HuH-7.5 (cell line): ENCODE measurements at regions not wholly inside any gene's neighbourhood (a gene's known extent, or its start where the extent isn't known, plus 50 kb on each side); places are given as distances from the start of the nearest gene placed in this dataset.
"Not testable (repeated sequence)": the region's sequence is repeated elsewhere in the genome, so short reads cannot be mapped to it uniquely, and the experiment has no call there.

Source experiments
- DNase-seq: peaks from one replicate; pipeline ENCODE4 v3.0.0; 2011; ENCODE audit warnings: low spot score

DNA sequence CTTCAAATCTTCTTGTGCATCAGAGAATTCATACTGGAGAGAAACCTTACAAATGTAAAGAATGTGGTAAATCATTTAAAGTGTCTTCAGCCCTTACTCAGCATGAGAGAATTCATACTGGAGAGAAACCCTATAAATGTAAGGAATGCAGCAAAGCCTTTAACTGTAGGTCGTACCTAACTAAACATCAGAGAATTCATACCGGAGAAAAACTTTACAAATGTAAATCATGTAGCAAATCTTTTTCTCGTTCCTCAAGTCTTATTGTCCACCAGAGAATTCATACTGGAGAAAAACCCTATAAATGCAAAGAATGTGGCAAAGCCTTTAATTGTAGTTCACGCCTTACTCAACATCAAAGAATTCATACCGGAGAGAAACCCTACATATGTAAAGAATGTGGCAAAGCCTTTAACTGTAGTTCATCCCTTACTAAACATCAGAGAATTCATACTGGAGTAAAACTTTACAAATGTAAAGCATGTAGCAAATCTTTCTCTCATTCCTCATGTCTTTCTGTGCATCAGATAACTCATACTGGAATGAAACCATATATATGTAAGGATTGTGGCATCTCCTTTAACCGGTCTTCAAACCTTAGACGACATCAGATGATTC, 118.5 kb upstream of the ZNF267 start:
- DNase-seq, result no peak

DNA sequence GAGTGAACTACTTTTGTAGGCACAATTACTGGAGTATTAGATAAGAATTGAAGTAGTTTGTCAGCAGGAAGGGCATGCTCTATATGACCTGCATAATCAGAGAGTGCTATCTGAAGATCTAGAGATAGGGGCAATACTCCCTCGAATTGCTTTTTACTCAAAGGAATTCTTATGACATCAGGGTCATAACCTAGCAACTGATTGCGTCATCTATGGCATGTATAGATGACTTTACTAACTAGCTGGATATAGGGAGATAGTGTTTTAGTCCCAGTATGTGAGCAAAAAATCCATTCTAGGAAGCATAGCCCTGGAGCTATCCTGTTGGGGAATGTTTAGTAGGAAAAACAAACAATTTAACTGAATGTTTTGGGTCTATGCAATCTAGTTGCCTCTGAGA, 109.5 kb upstream of the ZNF267 start:
- no peak for DNase-seq

DNA sequence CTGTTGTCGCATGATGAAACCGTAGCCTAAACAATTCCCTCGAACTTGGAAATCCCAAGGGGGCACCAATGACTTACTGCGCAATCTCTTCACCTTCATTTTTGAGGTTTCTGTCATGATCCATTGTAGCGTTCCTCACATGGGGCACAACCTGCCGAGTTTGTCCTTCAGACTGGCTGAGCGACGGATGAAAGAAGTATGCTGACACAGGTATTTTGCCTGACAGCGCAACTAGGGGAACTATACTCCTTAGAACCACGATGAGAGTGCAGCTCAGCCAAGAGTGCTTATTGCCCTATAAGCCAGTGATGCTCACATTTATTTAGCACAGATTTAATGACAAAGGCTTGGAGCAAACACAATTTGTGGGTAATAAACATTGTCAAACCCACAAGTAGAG, 106.3 kb upstream of the ZNF267 start:
- DNase-seq, result no peak

DNA sequence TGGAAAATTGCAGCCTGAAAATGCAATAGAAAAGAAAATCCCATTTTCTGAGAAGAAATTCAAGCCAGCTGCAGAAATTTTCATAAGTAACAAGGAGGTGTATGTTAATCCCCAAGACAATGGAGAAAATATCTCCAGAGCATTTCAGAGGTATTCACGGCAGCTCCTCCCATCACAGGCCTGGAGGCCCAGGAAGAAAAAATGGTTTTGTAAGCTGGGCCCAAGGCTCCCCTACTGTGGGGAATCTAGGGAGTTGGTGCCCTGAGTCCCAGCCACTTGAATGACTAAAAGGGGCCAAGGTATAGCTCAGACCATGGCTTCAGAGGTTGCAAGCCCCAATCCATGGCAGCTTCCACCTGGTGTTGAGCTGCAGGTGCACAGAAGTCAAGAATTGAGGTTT, 93.3 kb upstream of the ZNF267 start:
- no peak for DNase-seq

DNA sequence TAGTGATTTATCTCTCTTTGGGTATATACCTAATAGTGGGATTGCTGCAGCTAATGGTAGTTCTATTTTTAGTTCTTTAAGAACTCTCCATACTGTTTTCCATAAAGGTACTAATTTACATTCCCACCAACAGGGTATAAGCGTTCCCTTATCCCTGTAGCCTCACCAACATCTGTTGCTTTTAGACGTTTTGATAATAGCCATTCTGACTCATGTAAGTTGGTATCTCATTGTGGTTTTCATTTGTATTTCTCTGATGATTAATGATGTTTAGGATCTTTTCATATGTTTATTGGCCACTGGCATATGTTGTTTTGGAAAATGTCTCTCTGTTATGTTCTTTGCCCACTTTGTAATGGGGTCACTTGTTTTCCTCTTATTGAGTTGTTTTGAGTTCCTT, 88.5 kb upstream of the ZNF267 start:
- DNase-seq, result no peak

DNA sequence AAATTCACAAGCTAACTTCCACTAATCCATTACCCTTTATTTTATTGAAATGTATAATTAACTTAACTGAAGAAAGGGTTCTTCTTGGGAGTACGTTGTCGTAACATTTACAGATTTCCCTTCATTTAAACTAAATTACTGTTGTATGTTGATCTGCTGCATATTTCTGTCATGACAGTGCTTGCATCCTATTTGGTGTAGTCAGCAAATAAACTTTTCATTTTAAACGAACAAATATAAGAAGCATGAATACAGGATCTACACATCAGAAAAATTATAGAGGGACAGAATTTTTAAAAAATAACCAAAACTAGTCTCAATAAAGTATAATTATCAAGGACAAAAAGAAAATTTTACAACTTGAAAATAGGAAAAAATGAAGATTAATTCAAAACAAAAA, 66.5 kb upstream of the ZNF267 start:
- DNase-seq, result no peak

DNA sequence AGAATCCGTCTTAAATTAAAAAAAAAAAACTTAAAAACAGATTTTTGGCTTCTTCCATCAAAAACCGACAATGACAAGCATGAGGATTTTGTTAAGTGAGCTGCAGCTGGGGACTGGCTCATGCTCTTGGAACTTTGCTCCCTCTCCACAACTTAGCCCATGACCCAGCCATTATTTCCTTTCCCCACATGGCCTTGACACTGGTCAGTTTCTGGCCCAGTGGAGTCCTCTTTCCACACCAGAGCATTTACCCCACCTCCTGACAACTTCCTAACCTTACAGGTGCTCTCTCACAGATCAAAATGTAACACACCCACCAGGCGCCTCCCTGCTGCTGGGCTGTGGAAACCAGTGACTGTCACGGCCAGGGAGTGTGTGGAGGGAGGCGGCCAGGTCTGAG, 62.7 kb upstream of the ZNF267 start:
- no peak for DNase-seq

DNA sequence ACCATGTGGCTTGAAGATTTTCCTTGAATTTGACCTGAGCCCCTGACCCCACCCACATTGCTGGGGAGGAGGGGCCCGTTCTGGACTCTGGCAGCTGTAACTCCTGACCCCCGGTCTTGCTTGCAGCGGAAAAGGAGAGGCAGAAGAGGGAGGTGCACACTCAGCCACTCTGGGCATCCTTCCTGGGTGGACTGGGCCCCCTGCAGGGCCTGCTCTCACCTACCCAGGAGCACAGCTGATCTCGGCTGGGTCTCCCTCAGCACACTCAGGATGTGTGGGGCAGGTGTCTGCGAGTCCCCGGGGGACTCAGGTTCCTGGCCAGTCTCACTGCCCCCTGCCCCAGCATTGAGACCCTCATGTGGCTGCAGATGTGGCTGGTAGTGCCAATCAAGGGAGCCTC, 57.5 kb upstream of the ZNF267 start:
- DNase-seq, result not testable (repeated sequence)

DNA sequence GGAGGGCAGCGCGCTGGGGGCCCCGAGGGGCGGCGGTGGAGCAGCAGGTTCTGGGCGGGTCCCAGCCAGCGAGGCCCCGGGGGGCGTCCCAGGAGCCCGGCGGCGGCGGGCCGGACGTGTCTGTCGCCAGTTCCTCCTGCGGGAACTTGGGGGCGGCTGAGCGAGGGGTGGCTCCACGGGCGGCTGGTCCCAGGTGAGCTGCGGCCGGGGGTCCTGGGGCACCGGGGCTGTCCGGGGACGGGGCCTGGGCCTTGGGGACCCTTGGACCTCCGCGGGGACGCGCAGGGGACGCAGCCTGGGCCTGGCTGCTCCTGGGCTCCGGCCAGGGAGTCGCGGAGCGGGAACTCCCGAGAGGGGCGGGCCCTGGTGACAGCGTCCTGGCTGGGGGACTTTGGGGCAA, 54.2 kb upstream of the ZNF267 start:
- no peak for DNase-seq

DNA sequence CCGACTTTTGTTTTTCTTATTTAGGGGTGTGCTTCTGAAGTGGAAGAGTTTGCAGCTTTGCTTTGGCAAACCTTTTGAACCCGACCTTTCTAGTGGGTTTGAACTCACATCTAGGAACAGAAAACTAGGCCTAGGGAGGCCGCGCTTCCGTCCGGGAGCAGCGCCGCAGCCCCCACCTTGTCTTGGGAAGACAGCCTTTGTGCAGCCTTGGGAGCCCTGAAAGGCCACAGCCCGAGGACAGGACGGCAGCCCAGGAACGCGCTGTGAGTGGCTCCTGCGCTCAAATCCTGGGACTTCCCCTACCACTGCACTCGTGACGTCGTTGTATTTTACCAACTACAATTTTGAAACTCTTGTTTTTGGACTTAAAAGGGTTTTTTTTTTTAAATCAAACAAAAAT, 53.7 kb upstream of the ZNF267 start:
- DNase-seq, result no peak
